NB4 (cell line): ENCODE measurements at regions not wholly inside any gene's neighbourhood (a gene's known extent, or its start where the extent isn't known, plus 50 kb on each side); places are given as distances from the start of the nearest gene placed in this dataset.

Source experiments
- CTCF ChIP-seq: IDR thresholded peaks from one replicate; pipeline ENCODE4 v1.5.1; 2012; ENCODE audit warnings: low read depth, low read length
- POLR2A ChIP-seq: IDR thresholded peaks from 2 replicates; pipeline ENCODE4 v1.6.1; 2011; ENCODE audit warnings: mild to moderate bottlenecking; ENCODE audit not compliant: insufficient read length; ENCODE audit errors: extremely low read depth

GRCh38 chr17:13099926-13100325 is 82.1 kb upstream of the ELAC2 start:
- TF ChIP-seq POLR2A, result no peak
- TF ChIP-seq CTCF, result no peak
